HK-2 (cell line): ENCODE measurements at regions not wholly inside any gene's neighbourhood (a gene's known extent, or its start where the extent isn't known, plus 50 kb on each side); places are given as distances from the start of the nearest gene placed in this dataset.

Source experiments
- DNase-seq: peaks from one replicate; pipeline ENCODE4 v3.0.0-alpha.2; 2018; ENCODE audit not compliant: unreplicated experiment

DNA sequence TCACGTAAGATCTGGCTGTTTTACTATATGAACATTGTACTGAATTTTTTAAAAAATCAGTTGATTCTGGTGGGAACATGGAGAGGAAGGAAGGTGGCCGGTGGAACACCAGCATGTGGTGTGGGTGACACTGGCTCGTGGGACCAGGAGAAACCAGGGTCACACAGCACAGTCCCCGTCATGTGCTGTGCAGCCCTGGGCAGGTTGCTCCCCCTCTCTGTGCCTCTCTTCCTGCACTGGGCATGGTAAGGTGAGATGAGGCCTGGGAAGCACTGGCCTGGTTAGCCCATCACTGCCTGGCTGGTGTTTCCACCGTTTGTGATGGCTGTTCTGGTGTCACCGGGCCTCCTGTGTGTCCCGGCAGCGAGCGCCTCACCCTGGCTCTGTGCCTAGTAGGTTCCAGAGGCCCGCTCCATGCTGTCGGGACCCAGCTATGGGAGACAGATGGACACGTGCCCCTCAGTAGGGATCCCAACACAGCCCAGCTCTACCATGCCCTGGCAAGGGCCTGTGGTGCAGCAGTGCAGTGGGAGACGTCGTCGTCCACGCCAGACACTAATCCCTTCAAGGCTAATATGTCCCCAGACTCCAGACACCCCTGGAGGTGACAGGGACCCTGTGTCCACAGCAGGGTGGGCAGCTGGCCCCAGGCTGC is 88.2 kb upstream of the LINC01488 start:
- DNase-seq, result no peak

DNA sequence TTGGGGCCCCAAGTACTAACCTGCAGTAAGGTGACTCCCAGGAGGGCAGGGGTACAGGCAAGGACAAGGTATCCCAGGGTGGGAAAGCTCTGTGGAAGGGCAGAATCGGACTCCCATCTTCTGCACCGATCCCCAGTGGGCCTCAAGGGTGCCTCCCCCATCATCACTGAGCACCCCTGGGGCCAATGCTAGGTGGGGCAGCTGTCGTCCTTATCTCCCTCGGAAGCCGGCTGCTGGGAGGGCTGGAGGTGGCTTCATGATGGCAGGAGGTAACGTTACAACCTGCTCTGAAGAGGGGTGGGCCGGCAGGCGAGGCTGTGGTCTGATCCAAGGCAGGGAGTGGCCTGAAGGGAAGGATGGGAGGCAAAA is 87.6 kb upstream of the LINC01488 start:
- no peak for DNase-seq

DNA sequence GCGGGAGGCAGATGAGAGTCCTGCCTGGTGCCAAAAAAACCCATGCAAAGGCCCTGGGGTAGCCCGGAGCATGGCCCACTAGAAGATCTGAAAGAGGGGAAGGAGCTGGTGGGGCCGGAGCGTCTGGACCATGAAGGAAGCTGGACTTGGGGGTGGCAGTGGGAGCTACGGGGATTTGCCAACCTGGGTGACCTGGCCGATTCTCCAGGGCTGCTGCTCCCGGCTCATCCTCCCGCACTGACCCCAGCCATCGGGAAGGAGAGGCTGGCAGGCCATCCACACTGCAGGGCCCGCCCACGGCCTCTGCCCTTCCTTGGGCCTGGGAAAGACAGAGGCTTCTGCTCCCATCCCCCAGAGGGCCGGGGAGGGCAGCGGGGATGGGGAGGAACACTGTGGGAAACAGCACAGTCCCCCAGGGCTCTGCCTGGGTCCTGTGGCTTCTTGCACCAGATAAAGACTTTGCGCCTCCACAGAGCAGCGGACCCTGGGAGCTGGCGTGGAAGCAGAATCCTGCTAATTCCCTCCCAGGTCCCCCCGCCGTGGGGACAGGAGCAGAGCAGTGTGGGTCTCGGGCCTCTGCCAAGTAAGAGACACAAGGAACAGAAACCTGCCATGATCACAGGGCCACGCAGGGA is 87.1 kb upstream of the LINC01488 start:
- no peak for DNase-seq

DNA sequence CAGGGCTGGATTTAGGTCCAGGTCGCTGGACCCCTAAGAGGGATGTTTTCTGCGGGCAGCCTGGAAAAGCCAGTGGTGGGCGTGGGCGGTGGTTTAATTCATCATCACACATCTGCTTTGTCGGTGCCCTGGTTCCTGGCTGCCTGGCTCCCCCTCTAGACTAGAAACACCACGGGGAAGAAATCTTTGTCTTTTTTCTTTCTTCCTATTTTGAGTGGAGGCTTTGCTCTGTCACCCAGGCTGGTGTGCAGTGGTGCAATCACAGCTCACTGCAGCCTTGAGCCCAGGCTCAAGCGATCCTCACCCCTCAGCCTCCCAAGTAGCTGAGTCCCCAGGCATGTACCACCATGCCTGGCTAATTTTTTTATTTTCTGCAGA is 86.6 kb upstream of the LINC01488 start:
- DNase-seq, result no peak

DNA sequence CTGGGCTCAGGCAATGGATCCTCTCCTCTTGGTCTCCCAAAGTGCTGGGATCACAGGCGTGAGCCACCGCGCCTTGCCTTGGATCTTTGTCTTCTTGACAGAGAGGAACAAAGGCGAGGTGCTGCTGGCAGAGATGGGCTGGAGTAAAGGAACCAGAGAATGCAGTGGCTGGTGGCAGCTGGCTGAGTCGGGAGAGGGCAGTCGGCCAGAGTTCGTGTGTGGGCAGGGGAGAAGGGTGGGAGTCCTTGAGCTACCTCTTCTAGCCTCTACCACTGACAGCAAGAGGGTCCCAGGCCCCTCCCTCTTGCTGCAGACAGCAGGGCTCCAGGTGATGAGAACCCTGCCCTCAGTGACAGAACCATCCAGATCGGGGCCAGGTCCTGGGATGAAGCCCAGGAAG is 86.2 kb upstream of the LINC01488 start:
- no peak for DNase-seq

DNA sequence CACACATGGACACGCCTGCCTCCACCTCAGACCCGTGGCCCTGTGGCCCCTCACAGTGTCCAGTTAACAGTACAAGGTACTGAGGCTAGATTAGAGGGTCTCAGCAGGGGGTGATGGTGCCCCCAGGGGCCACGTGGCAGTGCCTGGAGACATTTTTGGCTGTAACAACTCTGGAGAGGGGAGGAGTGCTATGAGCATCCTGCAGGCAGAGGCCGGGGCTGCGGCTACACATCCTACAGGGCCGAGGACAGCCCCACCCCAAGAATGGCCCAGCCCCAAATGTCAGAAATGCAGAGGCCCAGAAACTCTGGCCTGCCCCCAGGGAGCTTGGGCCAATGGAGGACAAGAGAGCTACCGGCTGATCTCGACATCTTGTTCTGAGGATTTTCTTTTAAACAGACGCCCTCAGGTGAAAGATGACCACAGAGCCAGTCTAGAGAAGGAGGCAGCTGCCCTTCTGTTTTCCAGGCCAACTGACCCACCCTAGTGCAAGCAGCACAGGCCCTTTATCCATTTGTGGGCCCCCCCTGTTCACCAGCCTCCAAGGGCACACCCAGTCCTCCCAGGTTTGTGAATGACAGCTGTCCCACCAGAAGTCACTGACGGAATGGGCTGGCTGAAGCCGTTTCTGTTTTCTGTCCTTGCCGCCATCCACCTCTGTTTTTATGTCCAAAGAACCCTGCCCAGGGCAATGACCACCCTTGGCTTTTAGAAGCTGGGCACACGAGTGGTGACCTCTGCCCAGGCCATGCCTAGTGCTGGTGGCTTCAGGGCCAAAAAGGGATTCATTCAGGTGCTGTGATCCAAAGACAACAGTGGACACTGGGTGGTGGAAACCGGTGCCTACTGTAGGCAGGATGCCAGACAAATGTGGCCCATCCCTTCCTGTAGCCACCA is 85.2 kb upstream of the LINC01488 start:
- no peak for DNase-seq

DNA sequence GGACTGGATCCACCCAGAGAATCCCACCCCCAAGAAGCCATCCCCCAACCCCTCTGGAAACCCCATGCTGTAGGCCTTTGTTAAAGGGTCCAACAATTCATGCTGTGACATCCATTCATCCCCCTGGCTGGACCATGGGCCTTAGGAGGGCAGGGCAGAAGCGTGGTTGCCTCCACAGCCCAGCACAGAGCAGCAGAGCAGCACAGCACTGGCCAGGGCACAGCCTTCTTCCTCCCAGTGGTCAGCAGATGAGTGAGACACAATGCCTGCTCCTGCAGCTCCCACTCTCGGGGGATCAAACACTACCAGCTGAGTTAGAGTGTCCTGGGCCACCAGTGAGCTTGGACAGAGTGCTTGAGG is 84.5 kb upstream of the LINC01488 start:
- DNase-seq, result no peak

DNA sequence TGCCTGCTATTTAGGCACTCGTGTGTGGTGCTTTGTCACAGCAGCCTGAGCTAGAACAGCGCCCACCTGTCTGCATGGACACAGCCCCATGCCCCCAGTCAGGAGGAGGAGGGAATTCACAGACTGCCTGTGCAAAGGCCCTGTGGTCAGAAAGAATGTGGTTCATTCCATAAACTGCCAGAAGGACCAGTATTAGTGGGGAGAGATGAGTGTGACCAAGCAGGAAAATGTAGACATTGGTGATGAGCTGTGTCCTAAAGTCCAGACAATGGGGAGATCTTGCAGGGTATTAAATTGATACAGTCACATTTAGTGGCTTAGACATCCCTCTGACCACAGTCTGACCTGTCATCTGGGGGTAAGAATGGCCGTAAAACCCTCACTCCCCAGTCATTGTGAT is 83.7 kb upstream of the LINC01488 start:
- no peak for DNase-seq

DNA sequence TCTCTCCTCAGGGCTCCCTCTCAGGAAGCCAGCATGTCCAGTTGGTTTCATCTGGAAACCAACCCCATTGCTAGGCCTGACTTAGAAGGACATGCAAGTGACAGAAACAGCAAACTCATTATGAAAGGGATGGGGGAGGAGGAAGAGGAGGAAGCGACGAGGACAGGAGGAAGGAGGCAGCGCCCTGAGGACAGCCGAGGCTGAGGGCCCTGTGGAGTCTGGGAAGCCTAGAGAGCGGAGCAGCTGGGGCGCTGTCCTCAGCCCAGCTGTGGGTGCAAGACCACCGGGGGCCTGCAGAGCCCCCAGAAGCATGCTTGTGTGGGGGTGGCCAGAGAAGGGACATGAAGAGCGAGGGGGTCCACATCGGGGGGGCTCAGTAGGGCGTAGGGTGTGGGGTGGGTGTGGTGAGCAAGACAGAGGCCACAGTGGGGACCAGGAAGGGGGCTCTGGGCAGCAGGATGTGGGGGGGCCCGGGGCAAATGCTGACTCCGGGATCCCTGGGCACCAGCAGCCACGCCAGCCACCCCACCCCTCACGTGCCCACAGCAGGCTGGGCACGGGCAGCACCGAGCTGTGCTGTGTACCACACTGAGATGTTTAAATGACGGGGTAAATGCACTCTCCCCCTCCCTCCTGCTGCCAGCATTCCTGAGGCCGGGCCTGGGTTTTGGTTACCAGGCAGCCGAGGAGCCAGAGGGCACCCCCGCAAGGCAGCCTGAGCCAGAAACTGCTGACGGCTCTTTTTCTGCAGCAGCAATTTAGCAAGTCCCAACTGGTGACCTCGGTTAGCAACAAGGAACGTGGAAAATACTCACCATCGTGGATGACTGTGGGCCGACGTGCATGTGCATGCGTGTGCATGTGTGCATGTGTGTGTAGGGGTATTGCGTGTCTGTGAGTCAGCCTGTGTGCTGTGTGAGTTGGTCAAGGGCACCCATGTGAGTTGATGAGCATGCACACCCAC is 82.7 kb upstream of the LINC01488 start:
- DNase-seq, result no peak

DNA sequence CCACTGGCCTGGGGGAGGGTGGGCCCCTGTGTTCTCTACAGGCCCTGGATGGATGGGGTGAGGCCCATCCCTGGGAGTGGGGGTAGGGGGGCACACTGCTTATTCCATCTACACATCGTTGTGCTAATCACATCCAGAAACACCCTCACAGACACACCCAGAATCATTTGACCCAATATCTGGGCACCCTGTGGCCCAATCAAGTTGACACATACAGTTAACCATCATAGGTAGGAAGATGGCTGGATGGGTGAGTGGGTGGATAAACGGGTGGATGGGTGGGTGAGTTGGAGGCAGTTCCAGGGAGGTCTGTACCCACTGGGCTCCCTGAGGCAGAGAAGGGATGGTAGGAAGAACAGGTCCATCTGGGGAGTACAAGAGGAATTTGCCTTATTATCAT is 81.3 kb upstream of the LINC01488 start:
- no peak for DNase-seq

DNA sequence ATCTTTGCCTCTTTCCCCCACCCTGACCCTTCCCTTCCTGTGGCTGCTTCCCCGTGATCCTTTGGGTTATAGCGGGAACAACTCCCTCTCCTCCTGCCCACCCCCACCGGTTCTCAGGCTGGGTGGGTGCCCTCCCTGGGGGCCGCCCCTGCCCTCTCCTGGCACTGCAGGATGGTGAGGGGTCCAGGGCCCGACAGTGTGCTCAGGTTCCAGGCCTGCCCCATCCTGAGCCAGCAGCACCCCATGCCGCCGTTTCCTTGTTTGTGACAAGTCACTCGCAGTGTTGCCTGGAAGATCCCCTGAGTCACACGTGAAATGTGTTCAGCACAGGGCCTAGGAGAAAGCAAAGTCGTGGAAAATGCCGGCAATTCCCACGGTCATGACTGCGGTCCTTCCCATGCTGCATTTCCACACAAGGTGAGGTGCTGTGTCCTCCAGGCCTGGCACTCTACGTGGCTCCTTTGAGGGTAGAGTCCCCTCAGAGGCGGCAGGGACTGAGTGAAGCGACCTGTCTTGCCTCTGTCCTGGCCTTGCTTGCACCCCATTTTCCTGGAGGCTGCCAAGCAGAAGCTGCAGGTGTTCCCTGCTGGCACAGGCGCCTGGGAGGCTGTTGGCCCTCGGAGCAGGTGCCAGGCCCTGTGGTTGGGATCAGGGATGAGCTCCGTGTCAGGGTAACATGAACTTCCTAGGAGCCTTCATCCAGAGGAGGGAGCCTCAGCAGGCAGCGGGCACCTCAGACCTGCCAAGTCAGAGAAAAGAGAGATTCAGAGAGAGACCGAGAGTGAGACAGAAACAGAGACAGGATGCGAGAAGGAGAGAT is 80.5 kb upstream of the LINC01488 start:
- DNase-seq, result no peak

DNA sequence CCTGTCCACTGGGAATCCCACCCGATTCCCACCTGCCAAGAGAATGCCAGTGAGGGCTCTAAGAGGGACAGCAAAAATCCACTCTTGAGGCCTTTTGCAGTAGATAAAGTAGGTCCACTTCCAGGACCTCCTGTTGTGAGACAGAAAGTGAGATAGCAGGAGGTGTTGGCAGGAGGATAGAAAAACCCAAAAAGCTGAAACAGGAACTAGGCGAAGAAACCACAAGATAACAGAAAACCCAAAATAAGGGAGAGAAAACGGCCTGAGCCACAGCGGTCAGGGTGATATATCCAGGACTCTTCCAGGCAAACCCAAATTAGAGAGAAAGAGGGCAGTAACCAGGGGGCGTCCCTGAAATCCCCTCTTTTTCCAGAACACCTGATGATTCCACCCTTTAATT is 79.7 kb upstream of the LINC01488 start:
- DNase-seq, result no peak

DNA sequence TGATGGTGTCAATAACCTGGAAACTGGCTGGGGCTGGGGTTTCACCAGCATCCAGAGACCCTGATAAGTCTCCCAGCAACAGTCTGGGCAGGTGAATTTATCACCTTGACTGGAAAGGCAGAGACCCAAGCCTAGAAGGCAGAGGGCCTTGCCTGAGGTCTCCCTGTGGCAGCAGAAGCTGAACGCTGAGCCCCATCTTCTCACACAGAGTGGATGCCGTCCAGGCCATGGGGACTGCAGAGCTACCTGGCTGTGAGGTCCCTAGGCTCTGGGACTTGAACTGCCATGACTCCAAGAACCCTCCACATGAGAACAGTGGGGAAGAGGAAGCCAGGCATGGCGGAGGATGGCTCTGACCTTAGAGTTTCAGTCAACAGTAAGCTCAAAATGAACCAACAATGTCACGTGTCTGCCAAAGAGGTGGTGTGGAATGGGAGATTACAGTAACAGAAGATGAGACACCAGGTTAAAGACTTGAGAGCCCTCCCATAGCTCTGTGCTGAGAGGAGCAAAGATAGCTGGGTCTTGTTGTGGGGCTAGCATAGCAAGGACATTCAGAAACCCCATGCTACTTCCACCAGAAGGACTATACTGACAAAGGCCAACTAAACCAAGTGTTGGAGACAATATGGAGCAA is 79.1 kb upstream of the LINC01488 start:
- DNase-seq, result no peak

DNA sequence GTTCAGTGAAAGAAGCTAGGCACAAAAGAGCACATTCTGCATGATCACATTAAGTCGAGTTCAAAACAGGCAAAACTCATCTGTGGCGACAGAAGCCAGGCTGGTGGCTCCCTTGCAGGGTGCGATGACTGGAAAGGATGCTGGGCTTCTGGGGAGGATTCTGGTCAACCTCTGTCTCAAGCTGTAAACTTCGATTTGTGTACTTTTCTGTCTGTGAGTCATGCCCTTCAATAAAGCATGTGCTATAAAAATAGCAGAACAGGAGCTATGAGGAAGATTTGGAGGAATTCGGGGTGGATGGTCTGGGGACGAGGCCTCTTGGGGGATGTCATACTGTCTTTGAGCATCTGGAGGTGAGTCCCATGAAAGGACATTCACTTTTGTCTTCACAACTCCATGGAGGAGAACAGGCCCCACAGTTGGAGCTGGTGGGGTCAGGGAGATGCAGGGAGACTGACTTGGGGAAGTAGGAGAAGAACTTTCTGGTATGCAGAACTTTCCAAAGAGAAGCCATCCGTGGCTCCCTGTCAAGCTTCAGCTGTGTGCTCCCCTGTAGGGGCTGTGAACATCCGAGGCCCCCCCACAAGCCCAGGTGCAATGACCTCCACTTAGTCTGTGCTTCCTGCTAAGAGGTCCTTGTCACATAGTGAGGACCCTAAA is 77.8 kb upstream of the LINC01488 start:
- no peak for DNase-seq

DNA sequence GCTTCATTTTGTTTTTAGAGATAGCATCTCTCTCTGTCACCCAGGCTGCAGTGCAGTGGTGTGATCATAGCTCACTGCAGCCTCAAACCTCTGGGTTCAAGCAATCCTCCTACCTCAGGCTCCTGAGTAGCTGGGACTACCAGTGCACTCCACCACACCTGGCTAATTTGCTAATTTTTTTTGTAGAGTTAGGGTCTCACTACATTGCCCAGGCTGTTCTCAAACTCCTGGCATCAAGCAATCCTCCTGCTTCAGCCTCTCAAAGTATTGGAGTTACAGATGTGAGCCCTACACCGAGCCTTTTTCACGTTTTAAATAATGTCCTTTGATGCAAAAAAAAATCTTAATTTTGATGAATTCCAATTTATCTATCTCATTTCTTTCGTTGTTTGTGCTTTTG is 75.4 kb upstream of the LINC01488 start:
- no peak for DNase-seq

DNA sequence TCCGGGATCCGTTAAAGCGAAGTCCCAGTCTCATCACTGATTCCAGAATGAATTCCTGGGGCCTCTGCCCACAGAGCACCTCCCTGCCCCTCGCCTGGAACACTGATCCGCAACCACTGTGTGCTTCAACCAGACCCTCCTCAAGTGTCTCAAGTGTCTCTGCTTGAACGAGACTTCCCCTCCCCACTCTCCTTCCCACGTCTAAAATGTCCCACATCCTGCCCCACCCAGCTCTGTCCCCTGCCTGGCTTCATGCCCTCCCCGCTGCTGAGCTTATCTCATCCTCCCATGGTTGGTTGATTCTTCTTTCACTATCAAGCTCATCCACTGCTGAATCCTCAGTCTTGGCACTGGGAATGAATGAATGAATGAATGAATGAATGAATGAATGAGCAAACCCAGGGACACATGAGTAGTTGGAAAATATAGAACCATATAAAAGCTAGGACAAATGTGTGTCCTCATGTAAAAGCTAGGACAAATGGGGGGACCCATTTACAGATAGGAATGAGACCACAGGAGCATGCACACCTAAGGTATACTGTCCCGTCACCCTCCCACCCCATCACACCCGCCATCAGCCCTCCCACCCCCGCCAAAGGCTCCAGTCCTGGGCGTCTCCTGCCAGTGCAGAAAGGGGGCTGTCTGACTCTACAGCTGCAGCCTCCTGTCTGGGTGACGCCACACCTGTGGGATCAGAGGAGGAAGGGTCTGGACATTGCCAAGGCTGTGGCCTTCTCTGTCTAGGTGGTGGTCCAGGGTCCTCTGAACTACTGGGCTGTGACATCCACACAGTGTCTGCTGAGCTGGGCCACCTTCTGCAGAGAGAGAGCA is 71.4 kb upstream of the LINC01488 start:
- no peak for DNase-seq

DNA sequence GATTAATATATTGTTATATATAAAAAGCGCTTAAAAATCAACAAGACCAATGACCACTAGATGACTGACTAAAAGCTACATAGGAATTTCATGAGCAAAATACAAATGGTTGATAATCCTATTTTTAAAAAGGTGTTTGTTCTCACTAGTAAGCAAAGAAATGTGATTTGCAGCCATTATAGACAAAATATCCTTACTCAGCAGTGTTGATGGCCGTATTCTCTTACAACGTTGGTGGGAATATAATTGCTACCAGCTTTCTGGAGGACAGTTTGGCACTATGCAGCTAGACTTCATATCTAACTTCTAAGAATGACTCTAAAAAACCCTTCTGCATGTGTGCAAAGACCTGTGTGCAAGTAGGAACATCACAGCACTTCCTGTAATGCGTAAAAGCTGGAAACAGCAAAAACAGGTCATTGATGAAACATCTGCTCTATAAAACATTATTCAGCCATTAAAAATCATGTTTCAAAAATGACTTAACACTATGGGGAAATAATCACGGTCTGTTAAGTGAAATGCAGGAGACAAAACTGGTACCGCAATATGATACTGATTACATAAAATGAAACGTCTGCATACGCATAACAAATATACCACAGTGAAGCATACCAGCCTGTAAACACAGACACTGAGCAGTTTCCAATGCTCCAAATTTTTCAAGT is 70.1 kb upstream of the LINC01488 start:
- no peak for DNase-seq

DNA sequence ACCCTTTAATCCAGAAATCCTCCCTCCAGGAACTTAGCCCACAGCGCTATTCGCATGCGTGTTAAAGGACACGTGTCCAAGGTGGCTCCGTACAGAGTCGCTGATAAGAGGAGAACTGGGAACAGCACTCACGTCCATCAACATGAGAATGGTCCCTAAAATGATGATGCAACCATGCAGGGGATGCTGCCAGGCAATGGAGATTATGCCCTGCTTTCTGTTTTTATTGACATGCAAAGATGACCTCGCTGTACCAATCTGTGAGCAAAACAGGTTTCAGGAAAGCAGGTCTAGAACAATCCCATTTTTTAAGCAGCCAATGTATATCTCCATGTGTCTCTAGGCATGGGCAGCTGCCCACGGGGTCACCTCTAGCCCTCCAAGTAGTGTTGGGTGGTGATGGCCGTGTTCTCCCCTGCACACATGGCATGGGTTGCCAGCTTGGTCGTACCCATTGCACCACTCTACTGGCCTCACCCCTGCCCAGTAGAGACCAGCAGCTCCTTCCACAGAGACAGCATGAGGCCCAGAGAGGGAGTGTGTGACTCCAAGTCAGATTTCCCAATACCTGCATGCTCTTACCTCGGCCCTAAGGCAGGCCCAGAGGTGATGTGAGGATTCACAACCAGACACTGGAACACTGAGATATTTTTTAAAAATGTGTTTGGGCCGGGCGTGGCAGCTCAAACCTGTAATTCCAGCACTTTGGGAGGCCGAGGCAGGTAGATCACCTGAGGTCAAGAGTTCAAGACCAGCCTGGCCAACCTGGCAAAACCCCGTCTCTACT is 68.3 kb upstream of the LINC01488 start:
- DNase-seq, result no peak
